Endodermal cell (in vitro differentiated cells): ENCODE measurements at regions not wholly inside any gene's neighbourhood (a gene's known extent, or its start where the extent isn't known, plus 50 kb on each side); places are given as distances from the start of the nearest gene placed in this dataset.

Source experiments
- DNase-seq: peaks from one replicate; pipeline ENCODE4 v3.0.0-alpha.2; 2017
- H3K27ac ChIP-seq: 2 replicates; pipeline ENCODE4 v1.5.1; 2013; ENCODE audit warnings: mild to moderate bottlenecking, low read depth, low read length, moderate library complexity
- H3K27me3 ChIP-seq: 2 replicates; pipeline ENCODE4 v1.6.1; 2013; ENCODE audit warnings: mild to moderate bottlenecking, low read length, moderate library complexity; ENCODE audit not compliant: insufficient read depth, control insufficient read depth, poor library complexity, severe bottlenecking
- H3K36me3 ChIP-seq: 2 replicates; pipeline ENCODE4 v1.7.0; 2013; ENCODE audit warnings: mild to moderate bottlenecking, low read length, moderate library complexity; ENCODE audit not compliant: control insufficient read depth, insufficient read depth
- H3K4me1 ChIP-seq: one replicate; pipeline ENCODE4 v1.7.0; 2013; ENCODE audit warnings: low read length; ENCODE audit not compliant: control insufficient read depth, insufficient read depth
- H3K4me3 ChIP-seq: 2 replicates; pipeline ENCODE4 v1.5.1; 2013; ENCODE audit warnings: mild to moderate bottlenecking, low read length, moderate library complexity
- H3K9ac ChIP-seq: 2 replicates; pipeline ENCODE4 v1.6.1; 2013; ENCODE audit warnings: mild to moderate bottlenecking, low read length, moderate library complexity; ENCODE audit not compliant: poor library complexity, severe bottlenecking; ENCODE audit errors: extremely low read depth
- H3K9me3 ChIP-seq: 2 replicates; pipeline ENCODE4 v1.6.1; 2013; ENCODE audit warnings: mild to moderate bottlenecking, low read length, moderate library complexity; ENCODE audit not compliant: control insufficient read depth
- H3K27ac Mint-ChIP-seq: 2 replicates; pipeline ENCODE4 v1.8.0; 2020; ENCODE audit warnings: mixed read lengths
- H3K27me3 Mint-ChIP-seq: 2 replicates; pipeline ENCODE4 v1.8.0; 2021; ENCODE audit warnings: mild to moderate bottlenecking, mixed read lengths; ENCODE audit not compliant: insufficient read depth
- H3K36me3 Mint-ChIP-seq: 2 replicates; pipeline ENCODE4 v1.8.0; 2020; ENCODE audit warnings: low read depth, mixed read lengths
- H3K4me1 Mint-ChIP-seq: 2 replicates; pipeline ENCODE4 v1.8.0; 2020; ENCODE audit warnings: mixed read lengths
- H3K4me3 Mint-ChIP-seq: 2 replicates; pipeline ENCODE4 v1.8.0; 2020; ENCODE audit warnings: mild to moderate bottlenecking, moderate library complexity, mixed read lengths
- H3K9me3 Mint-ChIP-seq: 2 replicates; pipeline ENCODE4 v1.8.0; 2020; ENCODE audit warnings: mild to moderate bottlenecking, mixed read lengths
- CTCF ChIP-seq: fragments of 200-600 bp; sonication (generic); conservative IDR thresholded peaks from 2 replicates; pipeline ENCODE4 v1.5.0; 2021; ENCODE audit warnings: antibody characterized with exemption, mild to moderate bottlenecking
- WGBS, 2 experiments: methylation state at CpG; one replicate each; pipeline versions ENCODE4 v1.1.5 to v1.1.7; 2013; ENCODE audit warnings: missing lambda C conversion rate in 2 of 2, mixed read lengths in 1 of 2; ENCODE audit not compliant: insufficient coverage in 1 of 2, insufficient read length in 1 of 2; 5-methylcytosine and 5-hydroxymethylcytosine counted together

- 86 to 88% methylated on average over 3 of the region's 3 CpGs for WGBS, 2 experiments
- H3K9ac ChIP-seq: no peak overlapping the region
- DNase-seq: no peak
- no peaks in the 10 kb centered on the region for H3K36me3 Mint-ChIP-seq
- H3K4me1 Mint-ChIP-seq: no peaks in the 10 kb centered on the region
- no peaks in the 10 kb centered on the region for H3K36me3 ChIP-seq
- no peaks in the 10 kb centered on the region for H3K27me3 ChIP-seq
- no peak for TF ChIP-seq CTCF
- H3K4me1 ChIP-seq: no peaks in the 10 kb centered on the region
- no peak overlapping the region for H3K4me3 Mint-ChIP-seq
- H3K27me3 Mint-ChIP-seq: peaks cover 9% of the 10 kb centered on the region
- no peaks in the 10 kb centered on the region for H3K9me3 ChIP-seq
- no peak overlapping the region for H3K27ac ChIP-seq
- no peak overlapping the region for H3K4me3 ChIP-seq
- H3K9me3 Mint-ChIP-seq: no peaks in the 10 kb centered on the region
- H3K27ac Mint-ChIP-seq: no peak overlapping the region
Measured at GRCh38 chr20:22282696-22283095, 301.7 kb downstream of the FOXA2 start.

DNA sequence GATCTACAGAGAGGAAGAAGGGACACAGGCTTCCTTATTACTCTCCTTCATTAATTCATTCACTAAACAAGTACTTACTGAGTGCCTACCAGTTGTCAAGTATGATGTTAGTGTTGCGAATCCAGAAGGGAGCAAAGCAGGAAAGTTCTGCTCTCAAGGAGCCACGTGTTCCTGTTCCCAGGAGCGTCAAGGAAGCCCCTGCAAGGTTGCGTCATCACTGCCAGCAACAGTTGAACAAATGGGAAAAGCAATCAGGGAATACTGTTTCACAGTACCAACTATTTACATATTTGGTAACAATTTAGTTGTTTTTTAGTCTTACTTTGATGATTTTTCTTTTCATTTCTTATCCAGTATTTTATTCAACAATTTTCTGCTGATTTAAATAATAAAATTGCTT, 310.0 kb downstream of the FOXA2 start:
- H3K9me3 Mint-ChIP-seq: no peaks in the 10 kb centered on the region
- no peaks in the 10 kb centered on the region for H3K9me3 ChIP-seq
- H3K4me3 Mint-ChIP-seq: no peak overlapping the region
- no peaks in the 10 kb centered on the region for H3K36me3 Mint-ChIP-seq
- no peak overlapping the region for H3K27ac Mint-ChIP-seq
- H3K4me3 ChIP-seq: no peak overlapping the region
- H3K27me3 Mint-ChIP-seq: peaks cover 4% of the 10 kb centered on the region
- no peaks in the 10 kb centered on the region for H3K4me1 ChIP-seq
- no peaks in the 10 kb centered on the region for H3K4me1 Mint-ChIP-seq
- no peak overlapping the region for H3K9ac ChIP-seq
- no peak for TF ChIP-seq CTCF
- DNase-seq: no peak
- H3K27ac ChIP-seq: no peak overlapping the region
- H3K36me3 ChIP-seq: no peaks in the 10 kb centered on the region
- peaks cover 13% of the 10 kb centered on the region for H3K27me3 ChIP-seq
- WGBS, 2 experiments: 80 to 87% methylated on average over 4 of the region's 4 CpGs

DNA sequence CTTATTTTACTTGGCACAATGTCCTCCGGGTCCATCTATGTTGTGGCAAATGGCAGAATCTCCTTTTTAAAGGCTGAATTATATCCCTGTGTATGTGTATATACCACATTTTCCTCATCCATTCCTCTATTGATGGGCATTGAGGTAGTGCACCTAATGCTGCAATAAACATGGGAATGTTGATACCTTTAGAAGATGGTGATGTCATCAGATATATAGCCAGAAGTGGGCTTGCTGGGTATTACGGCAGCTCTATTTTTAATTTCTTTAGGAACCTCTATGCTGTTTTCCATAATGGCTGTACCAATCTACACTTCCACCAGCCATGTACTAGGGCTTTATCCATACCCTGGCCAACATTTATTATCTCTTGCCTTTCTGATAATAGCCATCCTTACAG, 315.7 kb downstream of the FOXA2 start:
- no peak overlapping the region for H3K4me3 ChIP-seq
- H3K4me1 ChIP-seq: no peaks in the 10 kb centered on the region
- Mint-ChIP-seq H3K27ac (no peak overlapping the region), H3K4me1 (no peaks in the 10 kb centered on the region), H3K36me3 (no peaks in the 10 kb centered on the region), H3K9me3 (no peaks in the 10 kb centered on the region), H3K4me3 (no peak overlapping the region), H3K27me3 (peaks cover 1% of the 10 kb centered on the region)
- no peak overlapping the region for H3K9ac ChIP-seq
- WGBS, 2 experiments: 100% methylated on average over 1 to 2 of the region's 2 CpGs
- no peak overlapping the region for H3K27ac ChIP-seq
- H3K9me3 ChIP-seq: no peaks in the 10 kb centered on the region
- H3K36me3 ChIP-seq: no peaks in the 10 kb centered on the region
- TF ChIP-seq CTCF: no peak
- DNase-seq: no peak
- H3K27me3 ChIP-seq: peaks cover 13% of the 10 kb centered on the region
